ENCODE measurements at regions not wholly inside any gene's neighbourhood (a gene's known extent, or its start where the extent isn't known, plus 50 kb on each side); places are given as distances from the start of the nearest gene placed in this dataset.
"Not testable (repeated sequence)": the region's sequence is repeated elsewhere in the genome, so short reads cannot be mapped to it uniquely, and the experiment has no call there.

DNA sequence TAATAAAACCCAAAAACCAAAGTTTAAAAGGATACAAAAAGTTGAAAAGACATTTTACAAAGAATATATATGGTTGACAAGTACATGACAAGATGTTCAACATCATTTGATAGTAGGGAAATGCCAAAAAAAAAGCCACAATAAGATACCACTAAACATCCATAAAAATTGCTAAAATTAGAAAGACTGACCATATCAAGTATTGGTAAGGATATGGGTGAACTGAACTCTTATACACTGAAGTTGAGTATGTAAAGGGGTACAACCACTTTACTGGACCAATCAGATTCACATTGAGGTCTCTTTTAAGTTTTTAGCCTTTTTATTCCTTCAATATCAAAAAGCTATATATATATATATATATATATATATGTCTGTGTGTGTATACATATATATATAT, 190.5 kb upstream of the P2RY1 start:
- DNase-seq, result no peak
- TF ChIP-seq POLR2A (IDR thresholded peaks at IDR 0.05; ENCODE audit: low read length) (no peak), GATA1 (IDR thresholded peaks at IDR 0.05; ENCODE audit: low read depth, low read length) (no peak)

DNA sequence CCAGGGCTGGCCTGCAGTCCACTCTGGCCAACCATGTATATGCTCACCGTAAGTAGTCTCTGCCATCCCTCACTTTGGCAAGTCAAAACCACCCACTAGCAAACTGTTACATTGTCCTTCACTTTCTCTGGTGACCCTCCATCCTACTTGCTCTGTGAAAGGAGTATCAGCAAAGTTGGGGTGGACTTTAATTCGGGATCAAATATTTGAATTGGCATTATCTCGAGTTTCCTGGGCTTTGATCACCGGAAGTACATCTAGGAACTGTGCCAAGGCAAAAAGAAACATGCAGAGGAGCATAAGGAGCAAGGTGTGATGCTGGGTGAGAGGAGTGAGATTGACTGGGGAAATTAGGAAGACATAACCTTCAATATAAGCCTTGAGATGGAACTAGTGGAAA, 188.9 kb upstream of the P2RY1 start:
- no peak for DNase-seq
- TF ChIP-seq POLR2A (IDR thresholded peaks at IDR 0.05; ENCODE audit: low read length) (no peak), GATA1 (IDR thresholded peaks at IDR 0.05; ENCODE audit: low read depth, low read length) (no peak)

DNA sequence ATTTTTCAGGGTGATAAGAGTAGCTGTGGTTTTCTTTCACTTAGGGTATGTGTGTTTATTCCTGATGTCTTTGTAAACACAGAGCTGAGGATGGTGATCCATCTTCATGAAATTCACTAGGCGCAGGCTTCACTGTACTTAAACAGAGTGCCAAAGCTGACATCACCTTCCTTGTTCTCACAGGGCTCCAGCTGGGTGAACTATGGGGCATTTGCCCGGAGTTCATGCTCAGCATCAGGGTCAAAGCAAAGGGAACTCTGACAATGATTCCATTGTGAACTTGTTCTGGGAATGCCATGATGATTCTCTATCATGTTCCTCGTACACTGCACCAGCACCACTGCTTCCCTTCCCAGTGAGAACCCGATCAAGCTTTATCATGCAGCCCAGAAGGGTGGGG, 184.8 kb upstream of the P2RY1 start:
- no peak for DNase-seq
- TF ChIP-seq GATA1 (IDR thresholded peaks at IDR 0.05; ENCODE audit: low read depth, low read length) (no peak), POLR2A (IDR thresholded peaks at IDR 0.05; ENCODE audit: low read length) (no peak)

DNA sequence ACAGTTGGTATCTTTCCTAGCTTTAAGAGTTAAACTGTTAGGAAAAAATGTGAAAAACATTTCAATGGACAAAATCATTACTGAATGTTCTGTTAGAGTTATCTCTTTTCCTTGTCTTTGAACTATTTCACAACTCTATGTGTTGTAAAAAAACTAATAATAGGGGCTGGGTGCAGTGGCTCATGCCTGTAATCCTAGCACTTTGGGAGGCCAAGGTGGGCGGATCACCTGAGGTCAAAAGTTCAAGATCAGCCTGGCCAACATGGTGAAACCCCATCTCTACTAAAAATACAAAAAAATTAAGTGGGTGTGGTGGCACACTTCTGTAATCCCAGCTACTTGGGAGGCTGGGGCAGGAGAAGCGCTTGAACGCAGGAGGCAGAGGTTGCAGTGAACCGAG, 184.0 kb upstream of the P2RY1 start:
- not testable (repeated sequence) for DNase-seq

DNA sequence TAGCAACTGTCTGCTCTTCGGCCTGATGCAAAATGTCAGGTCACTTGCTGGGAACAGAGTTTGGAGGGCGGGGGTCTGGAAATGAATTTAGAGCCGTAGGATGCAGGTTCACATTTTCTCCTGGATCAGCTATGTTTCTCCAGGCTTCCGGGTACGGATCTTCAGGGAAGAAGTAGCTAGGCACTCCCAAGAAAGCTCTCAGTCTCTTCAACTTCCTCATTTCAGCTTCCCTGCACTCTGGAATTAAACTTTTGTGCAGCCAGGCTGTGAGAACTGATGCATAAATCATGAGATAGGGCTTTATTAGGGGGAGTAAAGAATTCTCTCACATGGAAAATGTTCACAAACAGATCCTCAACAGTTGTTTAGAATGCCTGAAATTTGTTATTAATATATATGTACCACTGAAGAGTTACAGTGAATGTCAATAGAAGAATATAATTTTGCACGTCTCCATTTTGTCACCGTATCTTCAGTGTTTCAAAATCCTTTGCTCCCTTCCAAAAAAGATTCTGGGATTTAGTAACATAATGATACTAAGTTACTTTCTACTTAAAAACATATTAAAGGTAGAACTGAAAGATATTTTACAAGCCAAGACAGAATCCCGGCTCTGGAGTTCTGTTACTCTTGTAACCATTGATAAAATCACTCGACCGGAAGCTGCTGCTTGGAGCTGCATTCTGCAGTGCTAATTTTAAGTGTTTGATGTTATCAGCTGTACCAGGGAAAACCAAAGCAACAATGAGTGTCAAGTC, 178.5 kb upstream of the P2RY1 start:
- no peak for TF ChIP-seq GATA1 (IDR thresholded peaks at IDR 0.05; ENCODE audit: low read depth, low read length)
- no peak for TF ChIP-seq POLR2A (IDR thresholded peaks at IDR 0.05; ENCODE audit: low read length)
- DNase-seq, result peak; percentile 4 to 19

DNA sequence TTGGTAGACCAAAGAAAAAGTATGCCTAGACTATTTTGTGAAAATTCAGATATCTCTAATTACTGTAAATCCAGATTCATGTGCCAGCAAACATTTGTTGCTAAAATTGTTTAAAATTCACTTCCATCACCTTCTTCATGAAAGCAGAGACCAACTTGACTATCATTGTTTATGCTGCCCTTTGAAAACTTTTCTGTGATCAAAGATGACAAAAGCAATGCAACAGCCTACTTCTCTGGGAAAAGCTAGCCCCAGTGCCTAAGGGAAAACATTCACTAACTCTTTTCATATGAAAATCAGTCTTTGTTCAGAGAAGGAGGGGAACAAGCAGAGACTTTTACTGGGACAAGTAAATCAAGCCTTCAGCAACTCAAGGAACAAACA, 178.0 kb upstream of the P2RY1 start:
- no peak for DNase-seq
- TF ChIP-seq POLR2A (IDR thresholded peaks at IDR 0.05; ENCODE audit: low read length) (no peak), GATA1 (IDR thresholded peaks at IDR 0.05; ENCODE audit: low read depth, low read length) (no peak)

DNA sequence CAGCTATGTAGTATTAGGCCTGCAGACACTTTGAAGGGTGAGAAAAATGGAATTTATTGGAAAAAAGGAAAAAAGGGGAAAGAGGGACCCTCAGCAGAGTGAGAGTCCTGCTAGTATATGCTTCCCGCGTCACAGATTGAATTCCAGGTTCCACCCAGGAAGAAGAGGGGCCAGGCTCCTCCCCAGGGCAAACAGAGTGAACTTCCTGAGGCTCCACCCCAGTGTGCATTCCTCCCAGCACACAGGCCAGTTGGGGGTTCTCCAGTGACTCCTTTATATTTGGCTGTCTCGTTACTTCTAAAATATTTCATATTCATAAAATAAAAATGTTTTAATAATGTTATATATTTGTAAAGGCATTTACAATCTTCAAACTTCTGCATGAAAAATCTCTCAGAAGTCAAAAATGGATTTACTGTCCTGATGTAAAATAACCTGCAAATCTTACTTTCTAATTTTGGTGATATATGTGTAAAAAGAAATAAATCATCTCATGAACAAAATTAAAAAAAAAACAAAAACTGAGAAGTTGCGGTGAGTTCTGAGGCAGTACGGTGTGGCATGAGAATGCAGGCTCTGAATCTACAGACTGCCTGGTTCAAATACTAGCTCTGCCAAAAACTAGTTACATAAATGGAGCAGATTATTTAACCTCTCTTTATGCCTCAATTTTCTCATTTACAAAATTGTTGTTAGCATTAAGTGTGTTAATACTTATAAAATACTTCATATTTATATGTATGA, 175.8 kb upstream of the P2RY1 start:
- no peak for DNase-seq
- no peak for TF ChIP-seq POLR2A (IDR thresholded peaks at IDR 0.05; ENCODE audit: low read length)
- no peak for TF ChIP-seq GATA1 (IDR thresholded peaks at IDR 0.05; ENCODE audit: low read depth, low read length)

DNA sequence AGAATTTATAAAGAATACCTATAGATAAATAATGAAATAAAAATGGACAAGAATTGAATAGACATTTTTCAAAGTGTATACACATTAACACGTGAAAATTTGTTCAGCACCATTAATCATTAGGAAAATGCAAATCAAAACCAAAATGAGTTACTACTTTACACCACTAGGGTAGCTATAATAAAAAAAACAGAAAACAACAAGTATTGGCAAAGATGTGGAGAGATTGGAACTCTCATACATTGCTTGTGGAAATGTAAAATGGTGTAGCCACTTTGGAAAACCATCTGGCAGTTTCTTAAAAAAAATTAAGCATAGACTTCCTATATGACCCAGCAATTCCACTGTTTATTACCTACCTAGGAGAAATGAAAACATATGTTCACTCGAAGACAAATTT, 172.8 kb upstream of the P2RY1 start:
- TF ChIP-seq POLR2A (IDR thresholded peaks at IDR 0.05; ENCODE audit: low read length) (no peak), GATA1 (IDR thresholded peaks at IDR 0.05; ENCODE audit: low read depth, low read length) (no peak)
- DNase-seq, result no peak

DNA sequence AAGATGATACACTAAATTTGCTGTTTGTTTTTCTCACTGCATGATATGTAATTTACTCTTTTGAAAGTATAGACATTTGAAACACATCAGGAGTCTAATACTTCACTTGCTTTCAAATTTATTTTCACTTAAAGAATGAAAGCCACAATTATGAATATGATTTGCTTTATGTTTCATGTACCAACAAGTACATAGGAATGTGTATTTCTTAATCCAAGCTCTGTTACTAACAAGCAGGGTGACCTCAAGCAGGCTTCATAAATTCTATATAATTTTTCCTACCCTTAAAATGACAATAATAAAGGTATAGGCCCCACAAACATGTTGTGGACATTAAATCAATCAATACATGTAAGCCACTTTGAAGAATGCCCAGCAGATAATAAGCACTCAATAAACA, 170.2 kb upstream of the P2RY1 start:
- no peak for TF ChIP-seq POLR2A (IDR thresholded peaks at IDR 0.05; ENCODE audit: low read length)
- no peak for TF ChIP-seq GATA1 (IDR thresholded peaks at IDR 0.05; ENCODE audit: low read depth, low read length)
- no peak for DNase-seq

DNA sequence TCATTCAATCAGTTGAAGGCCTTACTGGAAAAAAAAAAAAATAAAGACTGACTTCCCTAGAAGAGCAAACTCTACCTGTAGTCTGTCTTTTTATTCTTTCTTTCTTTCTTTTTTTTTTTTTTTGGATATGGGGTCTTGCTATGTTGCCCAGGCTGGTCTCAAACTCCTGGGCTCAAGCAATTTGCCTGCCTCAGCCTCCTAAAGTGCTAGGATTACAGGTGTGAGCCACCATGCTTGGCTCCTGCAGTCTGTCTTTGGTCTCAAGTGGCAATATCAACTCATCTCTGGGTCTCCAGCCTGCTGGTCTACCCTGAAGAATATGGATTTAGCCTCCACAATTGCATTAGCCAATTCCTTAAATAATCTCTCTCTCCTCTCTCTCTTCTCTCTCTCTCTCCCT, 167.7 kb upstream of the P2RY1 start:
- no peak for TF ChIP-seq POLR2A (IDR thresholded peaks at IDR 0.05; ENCODE audit: low read length)
- no peak for TF ChIP-seq GATA1 (IDR thresholded peaks at IDR 0.05; ENCODE audit: low read depth, low read length)
- no peak for DNase-seq

DNA sequence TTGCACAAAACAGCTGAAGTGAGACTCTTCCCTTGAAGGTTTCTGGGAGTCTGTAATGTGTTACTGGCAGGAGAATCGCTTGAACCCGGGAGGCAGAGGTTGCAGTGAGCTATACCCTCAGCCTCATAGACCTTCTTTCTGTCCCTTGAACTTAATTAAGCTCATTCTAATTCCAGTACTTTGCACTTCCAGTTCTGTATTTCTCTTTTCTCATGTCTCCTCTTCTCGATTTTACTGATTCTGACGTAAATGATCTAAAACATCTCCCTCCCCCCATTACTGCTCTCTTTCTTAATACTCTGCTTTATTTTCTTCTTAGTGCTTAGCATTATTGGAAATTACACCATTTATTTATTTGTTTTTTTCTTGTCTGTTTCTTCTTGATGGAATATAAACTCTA, 165.4 kb upstream of the P2RY1 start:
- TF ChIP-seq POLR2A (IDR thresholded peaks at IDR 0.05; ENCODE audit: low read length), result no peak
- no peak for TF ChIP-seq GATA1 (IDR thresholded peaks at IDR 0.05; ENCODE audit: low read depth, low read length)
- DNase-seq, result no peak

DNA sequence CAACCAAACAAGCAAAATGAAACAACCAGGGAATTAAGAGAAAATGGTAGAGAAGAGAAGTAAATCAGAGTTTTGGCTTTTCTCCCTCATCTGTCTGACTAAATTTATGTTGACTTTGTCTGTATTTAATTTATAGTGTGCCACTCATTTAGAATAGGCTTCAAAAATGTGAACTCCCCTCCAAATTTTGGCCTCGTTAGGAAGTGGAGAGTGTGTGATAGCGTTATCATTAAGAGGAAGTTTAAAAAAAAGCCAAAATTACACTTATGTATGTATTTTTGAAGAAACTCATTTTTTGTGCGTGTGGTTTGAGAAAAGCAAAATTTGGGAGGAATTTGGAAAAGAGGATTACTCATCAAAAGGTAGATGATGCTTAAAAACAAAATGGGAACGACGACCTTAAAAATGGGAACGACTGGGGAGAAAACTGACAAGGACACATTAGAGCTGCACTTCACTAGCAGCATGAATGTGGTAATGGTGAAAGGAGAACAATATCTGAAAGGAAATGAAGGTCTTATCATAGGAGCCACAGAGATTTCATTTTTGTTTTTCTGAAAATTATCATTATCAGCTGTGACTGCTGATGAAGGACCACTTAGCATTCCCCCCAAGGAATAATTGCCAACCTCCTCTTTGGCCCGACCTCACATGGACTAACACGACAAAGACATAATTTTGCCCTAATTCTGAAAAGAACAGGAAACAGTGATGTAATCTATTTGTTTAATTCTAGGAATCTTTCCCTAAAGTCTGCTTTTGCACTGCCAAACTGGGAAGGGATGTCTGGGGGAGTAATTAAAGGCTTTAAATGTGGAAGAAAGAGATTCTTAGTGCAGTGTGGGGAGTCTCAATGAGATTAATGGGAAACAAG, 163.2 kb upstream of the P2RY1 start:
- TF ChIP-seq POLR2A (IDR thresholded peaks at IDR 0.05; ENCODE audit: low read length), result no peak
- TF ChIP-seq GATA1 (IDR thresholded peaks at IDR 0.05; ENCODE audit: low read depth, low read length), result no peak
- DNase-seq, result no peak

DNA sequence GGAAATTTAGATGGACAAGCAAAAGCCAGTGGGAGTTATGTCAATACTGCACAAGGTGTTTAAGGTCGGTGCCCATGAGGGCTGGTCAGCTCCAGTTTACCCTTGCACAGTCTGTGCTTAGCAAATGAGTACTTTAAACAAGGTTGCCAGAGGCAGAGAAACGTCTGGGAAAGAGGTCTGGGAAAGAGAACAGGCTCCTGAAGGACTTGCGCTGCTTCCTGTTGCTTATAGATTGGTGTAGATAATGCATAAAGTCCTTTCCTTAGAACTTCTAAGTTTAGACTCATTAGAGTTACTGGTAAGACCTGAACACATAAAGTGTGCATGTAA, 162.6 kb upstream of the P2RY1 start:
- no peak for DNase-seq
- TF ChIP-seq POLR2A (IDR thresholded peaks at IDR 0.05; ENCODE audit: low read length) (no peak), GATA1 (IDR thresholded peaks at IDR 0.05; ENCODE audit: low read depth, low read length) (no peak)

DNA sequence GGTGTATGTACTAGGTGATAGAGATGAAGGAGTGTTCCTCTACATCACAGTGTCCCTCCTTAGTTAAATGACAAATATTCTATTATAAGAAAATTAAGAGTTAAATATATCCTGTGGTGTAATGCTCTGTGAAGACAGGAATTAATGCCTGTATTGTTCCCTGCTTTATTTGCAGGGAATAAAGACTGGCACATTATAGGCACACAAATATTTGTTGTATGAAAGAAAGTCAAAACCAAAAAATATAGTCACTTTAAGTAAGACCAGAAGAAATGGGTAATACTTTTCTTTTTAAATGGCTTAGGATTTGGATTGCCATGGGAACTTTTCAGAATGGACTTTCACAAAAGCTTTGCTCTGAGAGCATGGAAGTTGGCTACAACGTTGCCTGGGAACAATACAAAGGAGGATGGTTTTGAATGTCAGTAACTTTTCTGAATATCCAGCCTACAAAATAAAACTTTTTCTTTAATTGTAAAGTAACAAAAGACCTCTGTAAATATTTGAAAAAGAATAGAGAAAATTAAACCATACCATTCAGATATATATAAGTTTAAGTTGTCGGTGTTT, 158.0 kb upstream of the P2RY1 start:
- DNase-seq, result no peak
- TF ChIP-seq POLR2A (IDR thresholded peaks at IDR 0.05; ENCODE audit: low read length) (no peak), GATA1 (IDR thresholded peaks at IDR 0.05; ENCODE audit: low read depth, low read length) (no peak)

All from erythroblast (primary cell).